Stomach smooth muscle (tissue), 2 donors: ENCODE measurements at regions not wholly inside any gene's neighbourhood (a gene's known extent, or its start where the extent isn't known, plus 50 kb on each side); places are given as distances from the start of the nearest gene placed in this dataset.

Experiments used
- H3K27ac ChIP-seq: one replicate; pipeline ENCODE4 v1.7.0; 2013; ENCODE audit warnings: mild to moderate bottlenecking, low read length, inconsistent platforms
- H3K27me3 ChIP-seq, 2 donors: one replicate each; pipeline ENCODE4 v1.7.0; 2013; ENCODE audit warnings: low read length in 2 of 2; ENCODE audit not compliant: insufficient read depth in 2 of 2, control insufficient read depth in 1 of 2
- H3K36me3 ChIP-seq, 2 donors: one replicate each; pipeline ENCODE4 v1.7.0; 2013; ENCODE audit warnings: low read length in 2 of 2; ENCODE audit not compliant: control insufficient read depth in 2 of 2, insufficient read depth in 2 of 2
- H3K4me1 ChIP-seq: one replicate; pipeline ENCODE4 v1.7.0; 2013; ENCODE audit warnings: low read length; ENCODE audit not compliant: control insufficient read depth, insufficient read depth
- H3K4me3 ChIP-seq, 2 donors: one replicate each; pipeline ENCODE4 v1.7.0; 2013; ENCODE audit warnings: low read length in 2 of 2
- H3K9ac ChIP-seq, 2 donors: one replicate each; pipeline ENCODE4 v1.7.0; 2013; ENCODE audit warnings: low read length in 2 of 2, mild to moderate bottlenecking in 1 of 2
- H3K9me3 ChIP-seq, 2 donors: one replicate each; pipeline ENCODE4 v1.7.0; 2013; ENCODE audit warnings: low read length in 2 of 2; ENCODE audit not compliant: control insufficient read depth in 2 of 2
- donor health status: healthy.
- donor health status: Pancreatic carcinoma.

DNA sequence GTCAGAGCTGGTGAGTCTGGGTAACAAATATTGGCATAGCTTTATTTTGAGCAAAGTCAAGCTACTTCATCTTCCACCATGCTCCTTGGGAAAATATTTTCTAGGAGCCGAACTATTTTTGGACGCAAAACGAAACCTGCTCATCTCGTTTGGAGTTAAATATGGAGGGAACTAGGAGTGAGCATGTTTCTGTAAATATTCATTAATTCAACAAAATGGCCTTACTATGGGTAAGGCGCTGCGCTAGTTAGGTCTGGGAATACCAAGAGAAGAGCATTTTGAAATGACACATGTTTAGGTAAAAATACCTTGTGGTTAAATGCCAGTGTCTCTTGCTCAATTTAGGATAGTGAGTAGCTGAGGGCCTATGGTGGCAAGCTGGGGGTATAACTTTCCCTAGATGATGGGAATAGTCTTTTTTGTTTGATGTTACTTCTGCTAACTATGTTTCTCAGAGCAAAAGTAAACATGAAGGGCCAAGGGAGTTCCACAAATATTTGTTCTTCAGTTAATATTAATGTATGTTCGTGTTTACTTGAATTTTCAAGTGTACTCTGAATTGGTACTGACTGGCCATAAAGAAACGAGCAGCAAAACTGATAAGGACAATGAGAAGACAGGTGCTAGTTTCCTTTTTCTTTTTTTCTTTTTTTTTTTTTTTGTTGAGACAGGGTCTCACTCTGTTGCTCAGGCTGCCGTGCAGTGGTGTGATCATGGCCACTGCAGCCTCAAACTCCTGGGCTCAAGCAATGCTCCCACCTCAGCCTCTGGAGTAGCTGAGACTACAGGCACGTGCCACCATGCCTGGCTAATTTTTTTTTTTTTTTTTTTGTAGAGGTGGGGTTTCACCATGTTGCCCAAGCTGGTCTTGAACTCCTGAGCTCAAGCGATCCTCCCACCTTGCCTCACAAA is 77.7 kb downstream of the MAP1LC3B2 start:
- Histone ChIP-seq H3K4me1 (no peaks in the 10 kb centered on the region), H3K4me3 (no peak overlapping the region), H3K9me3 (no peaks in the 10 kb centered on the region), H3K27ac (no peak overlapping the region), H3K27me3 (peaks cover 0 to 4% of the 10 kb centered on the region in 2 donors), H3K9ac (no peak overlapping the region), H3K36me3 (no peaks in the 10 kb centered on the region)

DNA sequence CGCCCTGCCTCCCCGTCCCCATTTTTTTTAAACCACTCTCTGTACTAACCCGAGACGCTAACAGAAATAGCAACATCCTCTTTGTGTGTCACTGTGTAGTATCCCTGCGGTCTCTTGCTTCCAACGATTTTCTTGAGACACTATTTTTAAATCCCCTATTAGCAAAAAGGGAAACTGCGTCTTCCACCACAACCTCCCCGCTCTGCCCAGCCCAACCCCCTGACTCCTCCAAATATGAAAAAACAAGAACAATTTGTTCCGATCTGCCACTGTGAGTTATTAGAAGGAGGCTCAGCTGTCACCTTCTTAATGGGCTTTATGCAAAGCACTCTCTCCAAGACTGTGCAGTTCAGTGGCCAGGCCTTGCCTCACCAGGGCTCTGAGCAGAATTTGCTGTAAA is 76.3 kb downstream of the MAP1LC3B2 start:
- Histone ChIP-seq H3K4me1 (no peaks in the 10 kb centered on the region), H3K9ac (no peak overlapping the region), H3K36me3 (no peaks in the 10 kb centered on the region), H3K27me3 (peaks cover 2 to 5% of the 10 kb centered on the region in 2 donors), H3K27ac (no peak overlapping the region), H3K4me3 (no peak overlapping the region), H3K9me3 (no peaks in the 10 kb centered on the region)

DNA sequence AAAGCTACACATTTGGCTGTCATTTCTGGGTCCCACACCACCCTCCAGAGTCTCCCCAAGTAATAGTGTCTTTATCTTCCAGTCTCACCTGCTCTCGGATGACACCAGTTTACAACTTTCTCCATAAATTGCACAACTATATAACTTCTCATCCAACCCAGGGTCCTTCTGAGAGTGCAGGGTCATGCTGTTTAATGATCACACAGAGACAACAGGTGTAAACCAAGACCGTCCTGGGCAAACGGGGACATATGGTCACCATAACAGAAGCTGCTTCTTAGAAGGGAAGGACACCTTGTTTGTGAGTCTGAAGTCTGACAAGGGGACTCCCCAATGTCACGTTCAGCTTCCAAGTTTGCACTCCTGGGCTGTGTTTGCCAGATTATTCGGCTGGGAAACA is 74.3 kb downstream of the MAP1LC3B2 start:
- Histone ChIP-seq H3K4me3 (no peak overlapping the region), H3K36me3 (no peaks in the 10 kb centered on the region), H3K27ac (no peak overlapping the region), H3K27me3 (peaks cover 3 to 5% of the 10 kb centered on the region in 2 donors), H3K4me1 (no peaks in the 10 kb centered on the region), H3K9ac (no peak overlapping the region), H3K9me3 (no peaks in the 10 kb centered on the region)

DNA sequence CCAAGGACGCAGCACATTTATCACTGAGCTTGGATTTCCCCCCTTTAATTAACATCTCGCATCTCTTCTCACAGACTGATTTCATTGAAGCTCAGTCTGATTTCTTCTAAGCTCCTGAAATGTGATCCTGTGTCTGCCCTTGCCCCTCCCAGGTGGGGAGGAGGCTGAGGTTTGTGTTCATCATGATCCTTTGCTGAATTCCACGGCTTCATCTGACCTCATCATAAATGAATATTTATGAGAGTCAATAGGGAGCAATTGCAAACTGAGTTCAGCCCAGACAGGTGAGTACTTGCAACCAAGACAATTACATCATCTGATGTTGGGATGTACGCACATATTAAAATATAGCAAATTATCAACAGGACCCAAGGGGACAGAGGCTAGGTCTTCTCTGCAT is 72.4 kb downstream of the MAP1LC3B2 start:
- Histone ChIP-seq H3K9ac (no peak overlapping the region), H3K27me3 (peaks cover 3 to 5% of the 10 kb centered on the region in 2 donors), H3K4me3 (no peak overlapping the region), H3K27ac (no peak overlapping the region), H3K9me3 (no peaks in the 10 kb centered on the region), H3K4me1 (no peaks in the 10 kb centered on the region), H3K36me3 (no peaks in the 10 kb centered on the region)

DNA sequence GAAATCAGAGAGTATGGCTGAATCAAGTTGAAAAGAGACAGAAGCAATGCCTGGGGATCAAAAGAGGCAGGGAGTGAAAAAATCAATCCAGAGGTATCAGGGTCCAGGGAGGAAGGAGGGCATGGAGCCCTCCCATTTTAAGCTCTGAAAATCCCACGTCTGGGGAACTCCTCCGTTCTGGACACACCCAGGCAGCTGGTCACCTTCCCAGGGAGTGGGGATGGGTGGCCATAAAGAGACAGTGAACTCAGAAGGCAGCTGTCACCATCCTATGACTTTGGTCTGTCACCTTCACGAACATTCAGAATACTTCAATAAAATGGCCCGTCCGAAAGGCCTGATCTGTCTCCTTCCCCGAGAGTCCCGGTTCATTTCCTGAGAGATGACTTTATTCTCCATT is 71.6 kb downstream of the MAP1LC3B2 start:
- H3K27ac ChIP-seq = no peak overlapping the region
- no peaks in the 10 kb centered on the region for H3K4me1 ChIP-seq
- peaks cover 3 to 5% of the 10 kb centered on the region in 2 donors for H3K27me3 ChIP-seq
- H3K9ac ChIP-seq = no peak overlapping the region
- no peak overlapping the region for H3K4me3 ChIP-seq
- no peaks in the 10 kb centered on the region for H3K36me3 ChIP-seq
- no peaks in the 10 kb centered on the region for H3K9me3 ChIP-seq

DNA sequence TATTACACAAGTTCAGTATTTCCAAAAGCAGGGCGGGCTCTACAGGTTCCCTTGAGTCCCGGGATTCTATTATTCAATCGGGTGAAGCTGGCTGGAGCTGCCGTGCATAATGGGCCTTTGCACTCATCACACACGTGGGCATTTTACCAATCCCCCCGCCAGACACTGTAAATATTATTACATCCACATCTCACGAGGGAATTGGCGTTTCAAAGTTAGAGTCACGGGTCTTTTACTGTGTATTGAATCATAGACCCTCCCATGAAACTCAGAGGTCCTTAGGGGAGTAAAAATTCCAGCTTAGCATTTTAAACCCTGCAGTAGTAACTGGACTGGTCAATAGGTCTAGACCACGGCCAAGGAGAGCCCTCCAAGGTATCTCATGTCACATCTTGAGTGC is 70.3 kb downstream of the MAP1LC3B2 start:
- Histone ChIP-seq H3K27ac (no peak overlapping the region), H3K4me1 (no peaks in the 10 kb centered on the region), H3K9me3 (no peaks in the 10 kb centered on the region), H3K36me3 (no peaks in the 10 kb centered on the region), H3K27me3 (peaks cover 3 to 5% of the 10 kb centered on the region in 2 donors), H3K9ac (no peak overlapping the region), H3K4me3 (no peak overlapping the region)

DNA sequence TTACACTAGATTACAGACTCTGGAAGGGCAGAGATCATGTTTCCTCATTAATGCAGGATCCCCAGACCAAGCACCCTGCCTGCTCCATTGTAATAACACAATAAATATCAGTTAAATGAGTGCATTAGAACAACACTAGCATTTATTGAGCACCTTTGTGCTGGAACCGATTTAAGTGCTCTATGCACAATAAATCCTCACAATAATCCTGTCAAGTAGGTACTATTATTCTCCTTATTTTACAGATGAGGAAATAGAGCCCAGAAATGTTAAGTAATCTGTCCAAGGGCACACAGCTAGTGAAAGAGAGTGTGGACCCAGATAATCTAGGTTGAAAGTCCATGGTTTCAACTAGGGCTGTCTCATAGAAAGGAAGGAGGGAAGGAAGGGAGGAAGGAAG is 69.8 kb downstream of the MAP1LC3B2 start:
- peaks cover 3 to 5% of the 10 kb centered on the region in 2 donors for H3K27me3 ChIP-seq
- no peak overlapping the region for H3K27ac ChIP-seq
- no peaks in the 10 kb centered on the region for H3K4me1 ChIP-seq
- no peak overlapping the region for H3K4me3 ChIP-seq
- no peaks in the 10 kb centered on the region for H3K36me3 ChIP-seq
- H3K9ac ChIP-seq = no peak overlapping the region
- H3K9me3 ChIP-seq = no peaks in the 10 kb centered on the region

DNA sequence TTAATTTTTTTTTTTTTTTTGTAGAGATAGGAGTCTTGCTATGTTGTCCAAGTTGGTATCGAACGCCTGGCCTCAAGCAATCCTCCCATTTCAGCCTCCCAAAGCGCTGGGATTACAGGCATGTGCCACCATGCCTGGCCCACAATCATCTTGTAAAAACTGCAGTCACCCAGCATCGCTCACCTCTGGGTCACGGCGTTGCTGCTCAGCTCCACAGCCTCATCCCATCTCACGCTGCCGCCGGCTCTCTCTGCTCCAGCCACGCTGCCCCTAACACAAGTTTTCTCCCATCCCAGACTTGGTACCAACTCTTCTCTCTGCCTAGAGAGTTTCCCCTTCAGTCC is 69.2 kb downstream of the MAP1LC3B2 start:
- no peaks in the 10 kb centered on the region for H3K9me3 ChIP-seq
- H3K36me3 ChIP-seq = no peaks in the 10 kb centered on the region
- H3K27me3 ChIP-seq = peaks cover 3 to 5% of the 10 kb centered on the region in 2 donors
- H3K9ac ChIP-seq = no peak overlapping the region
- no peak overlapping the region for H3K27ac ChIP-seq
- H3K4me1 ChIP-seq = no peaks in the 10 kb centered on the region
- H3K4me3 ChIP-seq = no peak overlapping the region
